ENCODE measurements at regions not wholly inside any gene's neighbourhood (a gene's known extent, or its start where the extent isn't known, plus 50 kb on each side); places are given as distances from the start of the nearest gene placed in this dataset.

DNA sequence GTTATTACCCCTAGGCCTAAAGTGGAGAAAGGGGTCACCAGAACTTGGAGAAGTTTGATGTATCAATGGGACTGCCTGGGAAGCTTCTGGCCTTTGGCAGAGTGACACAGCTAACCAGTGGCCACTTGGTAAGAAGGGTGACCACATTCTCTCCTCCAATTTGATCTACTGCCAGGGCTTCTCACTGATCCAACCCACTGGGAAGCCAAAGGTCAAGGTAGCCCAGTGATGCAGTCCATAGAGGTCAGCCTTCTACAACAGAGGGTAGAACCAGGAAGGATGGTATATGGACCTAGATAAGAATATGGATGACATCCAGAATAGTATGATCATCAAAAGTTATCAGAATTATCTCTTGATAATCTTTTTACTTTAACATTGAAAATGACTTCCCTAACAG is 493.6 kb downstream of the NYAP2 start:
- no peak for TF ChIP-seq CTCF (IDR thresholded peaks at IDR 0.05)
- TF ChIP-seq POLR2A (IDR thresholded peaks at IDR 0.05) = no peak
